Hematopoietic multipotent progenitor cell (in vitro differentiated cells): ENCODE measurements at regions not wholly inside any gene's neighbourhood (a gene's known extent, or its start where the extent isn't known, plus 50 kb on each side); places are given as distances from the start of the nearest gene placed in this dataset.

Experiments
- DNase-seq, 3 donors: peaks; one replicate each; pipeline ENCODE4 v3.0.0-alpha.2; 2011 to 2015; ENCODE audit warnings: low read depth in 2 of 3, low spot score in 2 of 3

- DNase-seq: no peak
Measured at GRCh38 chr4:115294717-115295116, 181.3 kb upstream of the NDST4 start.

- DNase-seq: no peak
Measured at GRCh38 chr4:115293093-115293462, 179.7 kb upstream of the NDST4 start.

GRCh38 chr4:115292320-115293092 lies 179.1 kb upstream of the NDST4 start:
- peak in 1 of 3 donors; percentile 46 for DNase-seq

GRCh38 chr4:115287426-115287825 lies 174.0 kb upstream of the NDST4 start:
- no peak for DNase-seq

GRCh38 chr4:115279330-115279729 lies 165.9 kb upstream of the NDST4 start:
- DNase-seq: peak in 1 of 3 donors; percentile 22

GRCh38 chr4:115278830-115279229 lies 165.4 kb upstream of the NDST4 start:
- DNase-seq: no peak

GRCh38 chr4:115275615-115276014 lies 162.2 kb upstream of the NDST4 start:
- DNase-seq: peak in 1 of 3 donors; percentile 9

GRCh38 chr4:115274545-115274944 lies 161.1 kb upstream of the NDST4 start:
- peak in 1 of 3 donors; percentile 33 for DNase-seq

GRCh38 chr4:115272594-115272993 lies 159.2 kb upstream of the NDST4 start:
- no peak for DNase-seq

- DNase-seq: no peak
Measured at GRCh38 chr4:115272185-115272584, 158.8 kb upstream of the NDST4 start.

- no peak for DNase-seq
Measured at GRCh38 chr4:115260195-115260594, 146.8 kb upstream of the NDST4 start.

GRCh38 chr4:115259642-115260041 lies 146.2 kb upstream of the NDST4 start:
- DNase-seq: no peak

- DNase-seq: no peak
Measured at GRCh38 chr4:115249808-115250207, 136.4 kb upstream of the NDST4 start.

GRCh38 chr4:115234405-115235093 lies 121.1 kb upstream of the NDST4 start:
- peak in 2 of 3 donors; percentile 39 to 74 for DNase-seq

GRCh38 chr4:115233600-115233999 lies 120.2 kb upstream of the NDST4 start:
- DNase-seq: peak in 1 of 3 donors; percentile 12

GRCh38 chr4:115229873-115230272 lies 116.5 kb upstream of the NDST4 start:
- no peak for DNase-seq

- no peak for DNase-seq
Measured at GRCh38 chr4:115228851-115229250, 115.4 kb upstream of the NDST4 start.

- DNase-seq: no peak
Measured at GRCh38 chr4:115222061-115222460, 108.6 kb upstream of the NDST4 start.

GRCh38 chr4:115219862-115220261 lies 106.4 kb upstream of the NDST4 start:
- no peak for DNase-seq

GRCh38 chr4:115219315-115219860 lies 106.0 kb upstream of the NDST4 start:
- peak in 1 of 3 donors; percentile 60 for DNase-seq

- DNase-seq: no peak
Measured at GRCh38 chr4:115215935-115216334, 102.5 kb upstream of the NDST4 start.

GRCh38 chr4:115213716-115214115 lies 100.3 kb upstream of the NDST4 start:
- peak in 1 of 3 donors; percentile 61 for DNase-seq
